MM.1S (cell line): ENCODE measurements at regions not wholly inside any gene's neighbourhood (a gene's known extent, or its start where the extent isn't known, plus 50 kb on each side); places are given as distances from the start of the nearest gene placed in this dataset.
A peak's percentile ranks its signal among the peaks of the same experiment; 100 is the strongest.
"Not testable (repeated sequence)": the region's sequence is repeated elsewhere in the genome, so short reads cannot be mapped to it uniquely, and the experiment has no call there.

Source experiments
- DNase-seq: peaks from one replicate; pipeline ENCODE4 v3.0.0-alpha.2; 2015
- H2AFZ ChIP-seq: fragments of 300-600 bp; sonication (generic); 2 replicates; pipeline ENCODE4 v1.6.0; 2016; ENCODE audit warnings: antibody characterized with exemption, low read length
- H3F3A ChIP-seq: fragments of 300-600 bp; sonication (generic); 2 replicates; pipeline ENCODE4 v1.6.1; 2016; ENCODE audit warnings: mild to moderate bottlenecking, antibody characterized with exemption, low read length, moderate library complexity, mixed read lengths; ENCODE audit not compliant: insufficient read depth
- H3K27ac ChIP-seq: fragments of 300-600 bp; sonication (generic); 2 replicates; pipeline ENCODE4 v1.5.1; 2016; ENCODE audit warnings: mild to moderate bottlenecking, low read length
- H3K27me3 ChIP-seq: fragments of 300-600 bp; sonication (generic); replicated peaks from 2 replicates; pipeline ENCODE4 v1.6.0; 2016; ENCODE audit warnings: low read length; ENCODE audit not compliant: insufficient read depth
- H3K36me3 ChIP-seq: fragments of 300-600 bp; sonication (generic); replicated peaks from 2 replicates; pipeline ENCODE4 v1.6.1; 2016; ENCODE audit warnings: mild to moderate bottlenecking, low read length, mixed read lengths; ENCODE audit not compliant: insufficient read depth
- H3K4me1 ChIP-seq: fragments of 300-600 bp; sonication (generic); 2 replicates; pipeline ENCODE4 v1.6.1; 2016; ENCODE audit warnings: low read length, mixed read lengths
- H3K4me2 ChIP-seq: fragments of 300-600 bp; sonication (generic); 2 replicates; pipeline ENCODE4 v1.6.0; 2016; ENCODE audit warnings: low read depth, low read length
- H3K4me3 ChIP-seq: fragments of 300-600 bp; sonication (generic); 2 replicates; pipeline ENCODE4 v1.5.1; 2016; ENCODE audit warnings: low read length, mixed read lengths
- H3K79me2 ChIP-seq: fragments of 300-600 bp; sonication (generic); 2 replicates; pipeline ENCODE4 v1.6.1; 2016; ENCODE audit warnings: mixed run types, low read length, mixed read lengths
- H3K9ac ChIP-seq: fragments of 300-600 bp; sonication (generic); 2 replicates; pipeline ENCODE4 v1.6.1; 2016; ENCODE audit warnings: low read length, mixed read lengths
- H3K9me2 ChIP-seq: fragments of 300-600 bp; sonication (generic); replicated peaks from 2 replicates; pipeline ENCODE4 v1.6.1; 2016; ENCODE audit warnings: mild to moderate bottlenecking, low read length, mixed read lengths; ENCODE audit not compliant: insufficient read depth
- H3K9me3 ChIP-seq: fragments of 300-600 bp; sonication (generic); replicated peaks from 2 replicates; pipeline ENCODE4 v1.6.1; 2016; ENCODE audit warnings: mild to moderate bottlenecking, low read length, mixed read lengths; ENCODE audit not compliant: insufficient read depth
- H4K20me1 ChIP-seq: fragments of 300-600 bp; sonication (generic); 2 replicates; pipeline ENCODE4 v1.6.1; 2016; ENCODE audit warnings: mild to moderate bottlenecking, low read length, moderate library complexity, mixed read lengths; ENCODE audit not compliant: insufficient read depth
- EZH2 ChIP-seq: fragments of 300-600 bp; sonication (generic); optimal IDR thresholded peaks from 2 replicates; pipeline ENCODE3; 2017; ENCODE audit warnings: low read depth, mild to moderate bottlenecking, antibody characterized with exemption, low read length, mixed read lengths
- EZH2phosphoT487 ChIP-seq: fragments of 300-600 bp; sonication (generic); IDR thresholded peaks from 2 replicates; pipeline ENCODE4 v1.6.1; 2018; ENCODE audit warnings: antibody characterized with exemption, low read length
- TF ChIP-seq, protein P1 (sequence below): fragments of 300-600 bp; sonication (generic); IDR thresholded peaks from 2 replicates; pipeline ENCODE4 v1.5.1; 2016; ENCODE audit warnings: antibody characterized with exemption, low read length, mixed read lengths

DNA sequence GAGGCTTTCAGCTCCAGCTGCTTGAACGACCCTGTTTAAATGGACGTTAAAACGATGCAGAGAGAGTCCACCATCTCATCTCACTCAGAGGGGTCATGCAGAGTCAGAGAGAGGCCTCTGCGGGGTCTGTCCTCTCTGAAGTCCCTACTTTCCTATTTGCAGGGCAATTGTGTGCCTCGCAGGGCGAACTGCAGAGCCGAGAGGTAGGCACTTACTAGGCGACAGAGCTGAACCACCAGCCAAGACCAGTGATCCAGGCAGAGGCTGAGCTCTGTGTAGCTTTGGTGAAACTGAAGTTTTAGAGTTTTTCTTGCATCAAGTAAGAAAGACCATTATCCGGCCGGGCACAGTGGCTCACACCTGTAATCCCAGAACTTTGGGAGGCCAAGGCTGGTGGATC is 64.1 kb upstream of the CUX1 start:
- Histone ChIP-seq H2AFZ (no peak overlapping the region), H3K9ac (no peak overlapping the region), H3K79me2 (no peaks in the 10 kb centered on the region), H3K9me3 (no peaks in the 10 kb centered on the region), H3F3A (peaks cover 16% of the 10 kb centered on the region), H3K9me2 (no peaks in the 10 kb centered on the region), H4K20me1 (no peaks in the 10 kb centered on the region), H3K4me1 (peaks cover 5% of the 10 kb centered on the region; the same call in 1 of the 2 replicates), H3K27me3 (no peaks in the 10 kb centered on the region), H3K27ac (no peak overlapping the region), H3K4me2 (no peak overlapping the region), H3K36me3 (no peaks in the 10 kb centered on the region), H3K4me3 (no peak overlapping the region)
- DNase-seq: no peak
- TF ChIP-seq, protein P1, sequence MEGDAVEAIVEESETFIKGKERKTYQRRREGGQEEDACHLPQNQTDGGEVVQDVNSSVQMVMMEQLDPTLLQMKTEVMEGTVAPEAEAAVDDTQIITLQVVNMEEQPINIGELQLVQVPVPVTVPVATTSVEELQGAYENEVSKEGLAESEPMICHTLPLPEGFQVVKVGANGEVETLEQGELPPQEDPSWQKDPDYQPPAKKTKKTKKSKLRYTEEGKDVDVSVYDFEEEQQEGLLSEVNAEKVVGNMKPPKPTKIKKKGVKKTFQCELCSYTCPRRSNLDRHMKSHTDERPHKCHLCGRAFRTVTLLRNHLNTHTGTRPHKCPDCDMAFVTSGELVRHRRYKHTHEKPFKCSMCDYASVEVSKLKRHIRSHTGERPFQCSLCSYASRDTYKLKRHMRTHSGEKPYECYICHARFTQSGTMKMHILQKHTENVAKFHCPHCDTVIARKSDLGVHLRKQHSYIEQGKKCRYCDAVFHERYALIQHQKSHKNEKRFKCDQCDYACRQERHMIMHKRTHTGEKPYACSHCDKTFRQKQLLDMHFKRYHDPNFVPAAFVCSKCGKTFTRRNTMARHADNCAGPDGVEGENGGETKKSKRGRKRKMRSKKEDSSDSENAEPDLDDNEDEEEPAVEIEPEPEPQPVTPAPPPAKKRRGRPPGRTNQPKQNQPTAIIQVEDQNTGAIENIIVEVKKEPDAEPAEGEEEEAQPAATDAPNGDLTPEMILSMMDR: no peak
- no peak for TF ChIP-seq EZH2

GRCh38 chr7:101754424-101755159 is 62.8 kb upstream of the CUX1 start:
- peak; percentile 58 for DNase-seq
- TF ChIP-seq EZH2phosphoT487: no peak
- no peak for TF ChIP-seq EZH2
- TF ChIP-seq, protein P1: no peak
- peaks cover 11% of the 10 kb centered on the region for H3F3A ChIP-seq
- H3K9me3 ChIP-seq: no peaks in the 10 kb centered on the region
- peak overlapping the region; percentile 87 for H3K4me2 ChIP-seq
- peak overlapping the region; percentile 67 for H2AFZ ChIP-seq
- peaks cover 5% of the 10 kb centered on the region; the same call in 1 of the 2 replicates for H3K4me1 ChIP-seq
- peak overlapping the region; percentile 39; the same call in 1 of the 2 replicates for H3K9ac ChIP-seq
- H3K27me3 ChIP-seq: no peaks in the 10 kb centered on the region
- H3K27ac ChIP-seq: peak overlapping the region; percentile 56; the same call in 1 of the 2 replicates
- H3K36me3 ChIP-seq: no peaks in the 10 kb centered on the region
- H3K79me2 ChIP-seq: no peaks in the 10 kb centered on the region
- peak overlapping the region; percentile 61 for H3K4me3 ChIP-seq
- H3K9me2 ChIP-seq: no peaks in the 10 kb centered on the region
- H4K20me1 ChIP-seq: no peaks in the 10 kb centered on the region

DNA sequence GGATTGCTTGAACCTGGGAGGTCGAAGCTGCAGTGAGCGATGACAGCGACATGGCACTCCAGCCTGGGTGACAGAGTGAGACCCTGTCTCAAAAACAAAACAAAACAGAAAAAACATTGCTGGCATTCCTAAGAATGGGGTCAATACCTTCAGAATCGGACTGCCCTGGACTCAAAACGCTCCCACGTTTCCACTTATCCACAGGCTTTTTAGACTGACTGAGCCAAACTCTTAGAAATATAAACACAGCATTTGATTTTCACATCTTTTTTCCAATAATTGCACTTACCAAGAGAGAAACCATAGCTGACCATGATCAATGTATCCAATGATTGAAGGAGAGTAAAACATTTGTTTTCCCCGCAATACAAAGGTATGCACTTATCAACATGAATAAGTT is 59.5 kb upstream of the CUX1 start:
- Histone ChIP-seq H3K9me3 (no peaks in the 10 kb centered on the region), H4K20me1 (no peaks in the 10 kb centered on the region), H3K9ac (no peak overlapping the region), H3K9me2 (no peaks in the 10 kb centered on the region), H3K4me2 (no peak overlapping the region), H3K27me3 (no peaks in the 10 kb centered on the region), H3K79me2 (no peaks in the 10 kb centered on the region), H3K36me3 (no peaks in the 10 kb centered on the region), H3K27ac (no peak overlapping the region), H3K4me3 (no peak overlapping the region), H3F3A (peaks cover 11% of the 10 kb centered on the region), H3K4me1 (peaks cover 5% of the 10 kb centered on the region; the same call in 1 of the 2 replicates), H2AFZ (no peak overlapping the region)
- TF ChIP-seq EZH2: no peak
- TF ChIP-seq EZH2phosphoT487: no peak
- TF ChIP-seq, protein P1: no peak
- no peak for DNase-seq

- not testable (repeated sequence) for H3K9me2 ChIP-seq, H3K4me2 ChIP-seq, H4K20me1 ChIP-seq, H3K4me1 ChIP-seq, H2AFZ ChIP-seq, DNase-seq, H3K4me3 ChIP-seq, H3K9me3 ChIP-seq, H3K36me3 ChIP-seq, H3K27me3 ChIP-seq, H3K79me2 ChIP-seq, H3K9ac ChIP-seq, H3K27ac ChIP-seq
- H3F3A ChIP-seq: peaks cover 11% of the 10 kb centered on the region
Measured at GRCh38 chr7:101758519-101758918, 58.9 kb upstream of the CUX1 start.
